Epidermal melanocyte (primary cell): ENCODE measurements at regions not wholly inside any gene's neighbourhood (a gene's known extent, or its start where the extent isn't known, plus 50 kb on each side); places are given as distances from the start of the nearest gene placed in this dataset.
"Not testable (repeated sequence)": the region's sequence is repeated elsewhere in the genome, so short reads cannot be mapped to it uniquely, and the experiment has no call there.

Experiments used
- DNase-seq: peaks from one replicate; pipeline ENCODE4 v3.0.0; 2011; ENCODE audit warnings: low spot score; ENCODE audit not compliant: insufficient read length

DNA sequence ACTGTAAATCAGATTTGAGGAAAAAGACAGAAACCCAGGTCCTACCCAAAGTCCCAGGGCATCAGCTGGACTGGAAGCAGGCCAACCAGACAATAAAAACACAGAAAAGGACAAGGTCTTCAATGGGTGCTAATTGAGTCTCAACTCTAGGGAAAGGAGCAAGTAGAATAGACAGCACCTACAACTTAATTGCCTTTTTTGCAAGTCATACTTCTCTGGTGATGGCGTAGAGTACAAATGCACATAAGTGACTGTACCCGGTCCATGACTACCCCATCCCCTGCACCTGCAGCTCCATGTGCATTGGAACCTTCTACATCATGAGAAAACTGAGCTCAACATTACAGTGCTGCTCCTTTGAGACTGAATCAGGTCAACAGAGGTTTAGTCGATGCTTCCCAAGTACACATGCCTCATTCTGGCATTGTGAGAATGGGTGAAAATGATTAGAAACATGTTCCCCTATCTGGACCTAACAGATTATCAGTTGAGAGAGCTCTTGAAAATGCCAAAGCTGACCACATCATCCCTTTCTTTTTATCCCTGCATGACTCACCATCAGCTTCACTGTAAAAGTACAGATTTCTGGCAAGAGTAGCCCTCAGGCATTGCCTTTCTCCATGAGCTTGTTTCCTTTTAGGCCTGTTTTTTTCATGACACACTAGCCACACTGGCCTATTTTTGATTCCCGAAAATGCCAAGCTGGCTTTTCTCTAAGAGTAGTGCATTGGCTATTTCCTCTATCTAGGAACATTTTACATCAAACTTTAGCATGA is 298.3 kb downstream of the HS3ST1 start:
- DNase-seq, result no peak

DNA sequence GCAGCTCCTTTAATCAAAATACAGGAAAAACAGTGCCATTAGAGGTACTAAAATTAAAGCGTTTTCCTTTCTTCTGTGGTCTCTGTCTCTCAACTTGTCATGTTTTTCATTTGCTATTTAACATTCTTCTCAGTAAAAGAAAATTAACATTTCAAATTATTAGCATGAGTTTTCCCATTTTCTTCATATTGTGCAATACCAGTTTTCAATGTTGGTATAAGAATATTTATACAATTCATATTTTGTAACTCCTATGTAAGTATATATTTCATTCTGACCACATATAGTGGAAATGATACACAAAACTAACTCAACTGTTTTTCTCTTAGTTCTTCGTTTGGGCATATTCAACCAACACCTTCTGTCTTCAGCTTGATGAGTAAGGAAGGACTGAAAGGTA is 308.3 kb downstream of the HS3ST1 start:
- DNase-seq, result no peak

DNA sequence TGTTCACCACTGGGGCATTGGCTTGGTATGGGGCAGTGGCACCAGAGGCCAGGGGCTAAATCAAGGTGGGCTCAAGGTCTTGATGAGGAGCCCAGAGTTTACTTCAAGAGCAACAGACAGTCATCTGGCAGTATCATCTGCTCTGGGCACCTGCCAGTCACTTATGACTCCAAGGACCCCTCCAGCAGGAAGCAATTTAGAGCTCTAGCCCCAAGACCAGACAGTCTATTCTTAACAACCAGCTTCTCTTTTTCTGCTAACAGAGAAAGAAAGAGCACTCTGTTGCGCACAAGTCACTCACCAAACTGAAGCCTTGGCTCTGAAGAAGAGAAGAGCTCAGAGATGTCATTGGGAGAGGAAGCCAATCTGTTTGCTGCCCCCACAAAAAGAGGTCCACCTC is 309.2 kb downstream of the HS3ST1 start:
- DNase-seq, result no peak

DNA sequence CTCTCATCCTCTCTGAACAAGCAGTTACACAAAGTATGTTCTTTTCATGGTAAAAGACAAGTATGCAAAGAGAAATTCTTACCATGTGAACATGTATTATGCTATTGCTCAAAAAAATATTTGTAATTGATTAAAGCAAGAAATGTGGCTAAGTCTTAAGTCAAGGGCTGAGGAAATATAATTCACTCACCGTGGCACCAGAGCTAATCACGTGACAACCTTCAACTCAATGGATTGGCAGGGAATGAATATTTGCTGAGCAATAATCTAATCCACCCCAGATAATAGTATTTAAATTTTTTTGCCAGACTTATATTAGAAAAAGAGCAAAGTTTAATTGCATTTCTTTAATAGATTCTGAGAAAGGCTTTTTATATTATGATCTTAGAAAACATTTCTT is 310.2 kb downstream of the HS3ST1 start:
- DNase-seq, result no peak

DNA sequence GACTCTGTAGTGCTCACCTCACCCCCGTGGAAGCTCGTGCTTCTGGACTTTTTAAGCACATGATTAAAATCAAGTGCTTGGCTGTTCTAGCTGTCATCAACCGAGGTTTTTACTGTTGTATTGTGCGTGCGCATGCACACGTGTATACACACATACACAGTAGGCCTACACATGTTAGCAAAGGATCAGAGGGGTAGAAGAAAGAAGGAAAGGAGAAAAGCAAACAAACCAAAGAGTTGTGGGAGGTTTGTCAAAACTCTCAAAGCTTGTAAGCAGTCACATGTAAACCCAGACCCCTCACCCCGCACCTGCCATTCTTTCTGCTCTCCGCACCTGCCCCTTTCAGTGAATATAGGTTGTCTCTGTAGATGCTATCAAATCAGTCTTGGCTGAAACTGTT is 311.8 kb downstream of the HS3ST1 start:
- no peak for DNase-seq

DNA sequence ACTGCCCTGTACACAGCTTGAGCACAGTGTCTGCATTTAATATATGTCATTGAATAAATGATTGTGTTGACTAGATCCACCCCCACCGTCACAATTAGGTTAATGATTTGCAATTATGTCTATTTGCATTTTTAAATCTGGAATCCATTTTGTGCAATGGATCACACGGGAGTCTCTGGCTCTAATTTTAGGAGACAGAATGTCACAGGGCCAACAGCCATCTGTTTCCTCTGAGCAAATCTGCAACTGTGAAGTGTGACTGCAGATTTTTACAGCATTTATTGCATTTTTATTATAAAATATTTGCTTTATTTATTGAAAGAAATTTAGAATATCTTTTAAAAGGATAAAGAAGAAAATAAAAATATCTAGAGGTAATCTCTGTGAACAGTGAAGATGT is 316.8 kb downstream of the HS3ST1 start:
- DNase-seq, result no peak

DNA sequence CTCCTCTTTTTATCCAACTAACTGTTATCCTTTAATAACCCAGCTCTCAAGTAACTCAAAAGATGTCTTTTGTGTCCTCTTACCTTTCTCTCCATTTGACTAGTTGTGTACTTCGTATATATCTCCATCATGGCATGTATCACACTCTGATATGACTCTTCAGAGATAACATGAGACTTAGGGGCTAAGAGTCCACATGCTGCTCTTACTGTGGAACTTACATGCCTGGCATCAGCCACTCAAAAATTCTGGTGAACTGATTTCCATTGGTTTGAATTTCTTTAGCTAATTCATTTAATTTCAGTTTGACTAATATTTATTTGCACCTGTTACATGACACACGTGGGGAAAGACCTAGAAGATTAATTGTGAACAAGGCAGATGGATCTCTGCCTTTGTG is 317.3 kb downstream of the HS3ST1 start:
- DNase-seq, result no peak

DNA sequence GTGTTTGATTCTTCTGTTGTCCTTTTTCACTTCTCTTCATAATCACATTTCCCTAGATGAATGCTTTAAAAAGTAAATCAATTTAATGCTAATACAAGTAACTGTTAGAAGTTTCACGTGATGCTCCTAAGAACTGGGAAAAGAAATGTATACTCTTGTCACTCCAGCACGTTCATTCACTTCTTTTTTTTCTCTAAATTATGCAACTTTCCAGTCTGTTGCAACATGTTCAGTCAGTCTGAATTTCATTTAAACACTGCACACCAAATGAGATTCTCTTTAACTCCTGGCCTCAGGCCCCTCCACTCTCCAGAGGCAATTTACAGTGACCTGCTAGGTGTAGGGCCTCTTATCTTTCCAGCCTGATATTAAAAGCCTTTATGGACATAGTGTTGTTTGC is 321.9 kb downstream of the HS3ST1 start:
- DNase-seq, result no peak

DNA sequence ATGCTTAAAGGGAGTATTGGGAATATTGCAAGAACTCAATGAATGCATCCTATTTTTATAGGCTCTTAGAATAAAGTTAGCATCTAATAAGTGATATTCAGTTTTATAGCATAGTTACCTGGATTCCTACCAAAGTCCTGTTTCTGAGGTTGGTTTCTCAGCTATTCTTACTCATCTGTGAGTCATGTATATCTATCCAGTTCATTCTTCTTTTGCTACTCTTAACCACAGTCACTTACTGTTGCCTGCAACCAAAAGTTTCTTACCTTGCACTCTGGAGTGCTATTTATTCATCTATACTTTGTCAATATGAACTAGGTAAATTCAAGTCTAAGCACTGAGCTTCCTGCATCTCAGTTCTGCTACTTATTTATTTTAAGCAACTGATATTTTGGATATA is 322.5 kb downstream of the HS3ST1 start:
- DNase-seq, result no peak

DNA sequence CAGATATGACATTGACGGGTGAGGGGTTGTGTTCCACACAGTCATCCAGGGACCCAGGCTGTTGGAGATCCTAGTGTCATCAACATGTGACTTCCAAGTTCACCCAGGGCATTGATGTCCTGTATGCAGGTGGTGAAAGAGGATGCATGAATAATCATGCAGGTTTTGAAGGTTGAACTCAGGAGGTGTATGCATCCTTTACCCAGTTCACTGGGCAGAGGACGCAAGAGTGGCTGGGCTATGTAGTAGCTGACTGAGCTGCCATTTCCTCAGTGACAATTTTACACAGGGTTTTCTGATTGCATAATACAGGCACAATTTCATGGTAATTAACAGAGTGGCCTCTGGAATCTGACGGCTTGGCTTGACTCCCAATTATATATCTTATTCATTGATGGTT is 323.0 kb downstream of the HS3ST1 start:
- no peak for DNase-seq

DNA sequence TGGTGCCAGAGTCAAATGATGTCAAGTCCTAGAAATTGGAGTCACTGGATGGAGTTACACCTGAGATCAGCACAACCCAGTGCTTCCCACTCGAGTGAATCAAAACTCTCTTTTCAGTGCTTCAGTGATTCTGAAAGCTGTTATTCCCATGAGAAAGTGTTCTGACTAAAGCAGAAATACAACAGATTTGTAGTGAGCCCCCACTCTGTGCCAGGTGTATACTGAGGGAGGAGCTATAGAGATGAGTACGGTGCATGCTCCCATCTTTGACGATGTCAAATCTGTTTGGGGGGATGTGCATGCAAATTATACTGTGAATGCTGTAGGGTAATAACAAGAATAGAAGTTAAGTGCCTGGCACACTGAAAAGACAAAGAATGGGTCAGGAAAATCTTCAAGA is 330.2 kb downstream of the HS3ST1 start:
- DNase-seq, result no peak

DNA sequence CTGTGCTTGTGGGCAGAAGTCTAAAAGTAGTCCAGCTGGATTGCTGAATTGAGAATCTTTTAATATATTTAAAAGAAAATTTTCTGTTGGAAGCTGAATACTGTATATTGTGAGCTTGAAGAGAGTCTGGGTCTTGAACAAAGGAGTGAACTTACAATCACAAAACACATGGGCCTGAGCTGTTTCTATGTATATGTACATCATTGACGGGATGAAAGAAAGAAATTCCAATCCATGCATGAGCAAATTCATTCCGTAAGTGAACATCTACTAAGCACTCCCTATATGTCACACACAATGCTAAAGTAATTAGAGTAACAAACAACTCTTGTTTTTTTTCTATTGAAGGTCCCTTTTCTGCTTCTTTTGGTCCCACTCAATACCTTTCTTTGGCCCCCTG is 331.0 kb downstream of the HS3ST1 start:
- no peak for DNase-seq

DNA sequence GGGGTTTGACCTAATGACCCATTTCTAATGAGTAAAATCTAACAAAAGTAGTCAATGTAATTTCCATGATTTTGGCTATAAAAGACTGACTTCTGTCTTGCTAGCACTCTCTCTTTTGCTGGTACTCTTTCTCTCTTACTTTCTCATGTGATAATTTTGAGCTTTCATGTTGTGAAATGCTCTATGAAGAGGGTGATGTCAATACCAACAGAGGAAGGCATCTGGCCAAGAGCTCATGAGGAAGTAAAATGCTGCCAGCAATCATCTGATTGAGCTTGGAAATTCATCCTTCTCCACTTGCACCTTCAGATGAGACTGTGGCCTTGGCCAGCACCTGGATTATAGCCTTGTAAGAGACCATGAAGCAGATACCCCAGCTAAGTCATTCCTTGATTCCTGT is 347.7 kb downstream of the HS3ST1 start:
- no peak for DNase-seq

DNA sequence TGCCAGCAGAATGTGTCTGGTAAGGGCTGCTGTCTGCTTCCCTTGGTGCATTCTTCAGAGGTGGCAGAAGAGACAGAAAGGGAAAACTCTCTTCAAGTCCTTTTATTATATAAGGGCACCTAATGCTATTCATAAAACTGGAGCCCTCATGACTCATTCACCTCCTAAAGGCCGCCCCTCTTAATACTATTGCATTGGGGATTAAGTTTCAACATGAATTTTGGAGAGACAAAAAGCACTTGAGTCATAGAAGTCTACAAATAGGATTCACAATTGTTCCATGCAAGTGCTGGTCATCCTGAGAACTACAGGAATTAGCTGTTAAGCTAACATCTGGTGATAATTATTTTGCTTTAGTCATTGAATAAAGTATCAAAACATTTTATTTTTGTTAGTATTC is 349.5 kb downstream of the HS3ST1 start:
- no peak for DNase-seq

DNA sequence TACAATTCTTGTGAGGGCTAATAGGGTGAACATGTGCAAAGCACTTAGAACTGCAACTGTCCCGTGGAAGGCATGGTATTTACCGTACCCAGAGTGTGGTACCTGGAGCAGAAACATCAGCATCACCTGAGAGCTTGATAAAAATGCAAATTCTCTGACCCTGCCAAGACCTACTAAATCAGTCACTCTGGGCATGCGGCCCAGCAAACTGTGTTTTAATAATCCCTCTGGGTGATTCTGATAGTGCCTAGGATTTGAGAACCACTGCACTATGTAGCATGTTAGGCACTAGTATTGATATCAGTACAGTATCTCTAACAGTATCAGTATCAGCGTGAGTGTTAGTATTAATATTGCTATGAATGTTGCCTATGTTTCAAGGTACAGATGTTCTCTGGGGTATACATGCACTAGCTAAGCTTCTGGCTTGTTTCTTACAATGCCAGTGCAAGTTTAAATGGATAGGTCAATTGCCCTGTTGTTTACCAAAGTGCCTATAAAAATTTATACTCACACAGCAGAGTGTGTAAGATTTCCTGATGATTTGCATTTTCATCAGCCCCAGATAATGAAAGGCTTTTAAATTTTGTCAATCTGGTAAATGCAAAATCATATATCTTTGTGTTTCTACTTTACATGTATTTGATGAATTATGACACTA is 354.0 kb downstream of the HS3ST1 start:
- DNase-seq, result no peak

DNA sequence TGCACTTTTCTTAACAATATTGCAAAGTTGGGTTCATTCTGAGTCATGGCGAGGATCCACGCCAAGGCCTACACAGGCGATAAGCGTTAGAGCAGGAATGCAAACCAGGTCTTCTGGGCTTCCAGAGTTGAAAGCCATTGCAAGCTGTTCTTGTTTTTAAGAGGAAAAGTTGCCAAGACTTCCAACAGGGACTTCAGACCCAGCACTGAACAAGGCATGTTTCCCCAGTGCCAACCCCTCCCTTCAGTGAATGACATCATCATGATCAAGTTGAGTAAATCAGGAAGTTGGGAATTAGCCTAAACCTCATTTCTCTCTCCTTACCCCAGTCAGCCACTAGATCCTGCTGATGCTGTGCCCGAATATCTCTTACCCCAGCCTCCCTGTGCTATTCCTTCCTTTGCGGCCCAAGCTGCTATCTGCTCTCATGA is 355.1 kb downstream of the HS3ST1 start:
- no peak for DNase-seq

DNA sequence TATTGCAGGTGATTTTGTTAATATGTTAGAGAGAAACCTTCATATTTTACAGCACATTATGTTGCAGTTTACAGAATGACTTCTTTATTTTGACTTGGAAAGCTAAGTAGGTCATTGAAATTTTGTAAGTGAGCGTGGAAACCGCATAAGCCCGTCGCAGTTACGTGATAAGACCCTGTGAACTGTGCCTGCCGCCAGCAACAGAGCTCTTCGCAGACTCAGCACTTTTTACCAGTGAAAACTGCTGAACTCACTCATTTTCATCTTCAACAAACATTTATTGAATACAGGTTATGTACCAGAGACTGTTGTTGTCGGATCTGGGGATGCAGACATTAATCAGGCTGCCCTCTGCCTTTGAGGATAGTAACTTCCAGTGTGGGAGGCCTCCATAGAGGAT is 355.7 kb downstream of the HS3ST1 start:
- no peak for DNase-seq

DNA sequence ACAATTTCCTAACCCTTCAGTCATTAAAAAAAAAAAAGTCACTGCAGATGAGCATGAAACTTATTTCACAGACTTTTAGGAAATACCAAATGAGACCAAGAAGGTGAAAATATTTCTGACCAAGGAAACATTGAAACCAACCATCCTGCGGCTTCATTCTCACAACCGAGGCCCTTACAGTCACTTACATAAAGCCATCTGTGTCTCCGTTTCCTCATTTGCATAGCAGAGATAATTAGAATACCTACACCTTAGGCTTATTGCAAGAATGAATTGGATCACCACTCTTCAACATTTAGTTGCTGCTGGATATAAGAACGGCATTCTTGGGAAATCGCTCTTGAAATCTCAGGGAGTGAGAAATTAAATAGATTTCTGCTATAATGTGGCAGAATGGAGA is 356.2 kb downstream of the HS3ST1 start:
- DNase-seq, result no peak

DNA sequence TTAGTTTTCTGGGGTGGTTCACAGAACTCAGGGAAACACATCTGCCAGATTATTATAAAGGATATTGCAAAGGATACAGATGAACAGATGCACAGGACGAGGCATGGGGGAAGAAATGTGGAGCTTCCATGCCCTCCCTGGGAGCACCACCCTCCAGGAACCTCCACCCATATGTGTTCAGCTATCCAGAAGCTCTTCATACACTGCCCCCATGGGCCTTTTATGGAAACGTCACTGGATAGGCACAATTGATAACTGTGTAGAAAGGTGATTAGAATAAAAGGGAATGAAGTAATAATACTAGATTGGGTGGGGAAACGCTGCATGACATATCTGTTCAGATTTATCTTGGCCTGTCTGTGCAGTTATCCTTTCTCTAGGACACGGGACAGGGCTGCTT is 357.9 kb downstream of the HS3ST1 start:
- DNase-seq, result no peak

DNA sequence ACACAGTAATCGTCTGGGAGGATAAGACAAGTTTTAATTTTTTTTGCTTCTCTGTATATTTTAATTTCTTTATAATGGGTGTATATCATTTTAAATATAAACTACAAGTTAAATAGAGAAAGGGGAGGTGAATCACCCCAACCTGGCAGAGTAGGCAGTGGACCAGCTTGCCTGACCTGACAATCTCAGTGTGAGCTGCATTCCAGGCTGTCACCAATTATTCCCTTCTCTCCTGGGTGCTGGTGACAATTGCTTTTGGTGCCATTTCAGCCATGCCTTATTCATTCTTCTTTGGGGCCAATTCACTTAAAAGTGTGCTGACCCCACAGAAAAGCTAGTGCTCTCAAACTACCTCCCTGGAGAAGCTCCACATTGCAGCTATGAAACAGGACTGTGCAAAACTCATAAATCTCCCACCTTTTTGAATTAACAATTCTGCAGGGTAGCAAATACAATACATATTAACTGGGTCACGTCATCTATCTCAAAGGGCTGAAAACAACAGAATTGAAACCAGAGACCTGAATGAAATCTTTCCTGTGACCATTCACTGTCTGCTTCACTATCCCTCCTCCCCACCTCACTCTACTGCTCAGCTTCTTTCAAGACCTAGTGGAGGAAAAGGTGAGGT is 359.0 kb downstream of the HS3ST1 start:
- DNase-seq, result no peak

DNA sequence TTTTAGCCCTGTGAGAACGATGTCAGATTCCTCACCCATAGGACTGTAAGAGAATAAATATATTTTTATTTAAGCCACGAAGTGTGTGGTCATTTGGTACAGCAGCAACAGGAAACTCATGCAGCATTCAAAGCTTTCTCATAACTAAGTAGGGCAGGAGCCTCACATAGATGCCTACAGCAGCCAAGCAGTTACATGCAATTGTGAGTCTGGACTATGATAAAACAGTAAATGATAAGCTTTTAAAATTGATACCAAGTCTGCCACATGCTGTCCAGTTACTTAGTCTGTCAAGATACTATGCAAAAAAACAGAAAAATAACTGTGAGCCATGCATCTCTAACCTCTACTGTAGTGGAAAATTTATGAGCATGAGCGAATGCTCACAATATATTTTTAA is 359.6 kb downstream of the HS3ST1 start:
- no peak for DNase-seq

DNA sequence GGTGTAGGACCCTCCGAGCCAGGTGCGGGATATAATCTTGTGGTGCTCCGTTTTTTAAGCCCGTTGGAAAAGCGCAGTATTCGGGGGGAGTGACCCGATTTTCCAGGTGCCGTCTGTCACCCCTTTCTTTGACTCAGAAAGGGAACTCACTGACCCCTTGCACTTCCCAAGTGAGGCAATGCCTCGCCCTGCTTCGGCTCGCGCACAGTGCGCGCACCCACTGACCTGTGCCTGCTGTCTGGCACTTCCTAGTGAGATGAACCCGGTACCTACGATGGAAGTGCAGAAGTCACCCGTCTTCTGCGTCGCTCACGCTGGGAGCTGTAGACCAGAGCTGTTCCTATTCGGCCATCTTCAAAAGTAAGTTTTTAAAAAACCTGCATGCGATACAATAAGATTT is 362.1 kb downstream of the HS3ST1 start:
- not testable (repeated sequence) for DNase-seq

DNA sequence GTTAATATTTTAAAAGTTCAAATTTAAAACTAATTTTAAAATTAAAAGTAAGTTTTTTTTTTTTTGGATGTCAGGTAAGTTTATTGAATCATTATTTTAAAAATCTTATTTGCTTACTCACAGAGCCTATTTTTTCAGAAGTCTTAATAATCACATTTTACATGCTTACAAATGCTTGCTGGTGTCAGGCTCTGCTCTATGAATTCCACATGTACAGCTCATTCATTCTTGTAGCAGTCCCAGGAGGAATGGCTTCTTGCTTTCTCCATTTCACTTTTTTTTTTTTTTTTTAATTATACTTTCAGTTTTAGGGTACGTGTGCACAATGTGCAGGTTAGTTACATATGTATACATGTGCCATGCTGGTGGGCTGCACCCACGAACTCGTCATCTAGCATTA is 368.1 kb downstream of the HS3ST1 start:
- DNase-seq, result not testable (repeated sequence)
